SK-N-SH (cell line): ENCODE measurements at regions not wholly inside any gene's neighbourhood (a gene's known extent, or its start where the extent isn't known, plus 50 kb on each side); places are given as distances from the start of the nearest gene placed in this dataset.

ENCODE experiments used
- ELF1 ChIP-seq: IDR thresholded peaks from 2 replicates; pipeline ENCODE4 v1.4.0; 2012
- EP300 ChIP-seq, 2 experiments: IDR thresholded peaks; 2 replicates each; pipeline versions ENCODE4 v1.4.0 to v1.6.1; 2012; ENCODE audit warnings: borderline replicate concordance in 1 of 2, low read depth in 1 of 2, low read length in 1 of 2
- MAX ChIP-seq: IDR thresholded peaks from 2 replicates; pipeline ENCODE4 v1.4.0; 2012; ENCODE audit warnings: low read depth
- NFIC ChIP-seq: IDR thresholded peaks from 2 replicates; pipeline ENCODE4 v1.4.0; 2012; ENCODE audit warnings: borderline replicate concordance
- POLR2AphosphoS5 ChIP-seq: IDR thresholded peaks from 2 replicates; pipeline ENCODE4 v1.6.1; 2012; ENCODE audit warnings: low read depth, low read length
- RXRA ChIP-seq: IDR thresholded peaks from 2 replicates; pipeline ENCODE4 v1.4.0; 2012; ENCODE audit warnings: low read depth, mild to moderate bottlenecking, borderline replicate concordance
- SMC3 ChIP-seq: IDR thresholded peaks from 2 replicates; pipeline ENCODE4 v1.6.1; 2012; ENCODE audit warnings: low read depth, low read length, improper control_type of control experiment
- TCF12 ChIP-seq: IDR thresholded peaks from 2 replicates; pipeline ENCODE4 v1.4.0; 2012
- TF ChIP-seq, protein P1 (sequence below): fragments of 200-600 bp; sonication (generic); IDR thresholded peaks from 2 replicates; pipeline ENCODE4 v1.6.1; 2017; ENCODE audit warnings: antibody characterized with exemption, mild to moderate bottlenecking, moderate library complexity

- TF ChIP-seq EP300 (IDR thresholded peaks at IDR 0.05; ENCODE audit: borderline replicate concordance in 1 of 2, low read depth in 1 of 2, low read length in 1 of 2) (no peak), TCF12 (no peak), POLR2AphosphoS5 (no peak), NFIC (no peak), MAX (no peak), SMC3 (no peak), ELF1 (no peak), RXRA (no peak)
- TF ChIP-seq, protein P1, sequence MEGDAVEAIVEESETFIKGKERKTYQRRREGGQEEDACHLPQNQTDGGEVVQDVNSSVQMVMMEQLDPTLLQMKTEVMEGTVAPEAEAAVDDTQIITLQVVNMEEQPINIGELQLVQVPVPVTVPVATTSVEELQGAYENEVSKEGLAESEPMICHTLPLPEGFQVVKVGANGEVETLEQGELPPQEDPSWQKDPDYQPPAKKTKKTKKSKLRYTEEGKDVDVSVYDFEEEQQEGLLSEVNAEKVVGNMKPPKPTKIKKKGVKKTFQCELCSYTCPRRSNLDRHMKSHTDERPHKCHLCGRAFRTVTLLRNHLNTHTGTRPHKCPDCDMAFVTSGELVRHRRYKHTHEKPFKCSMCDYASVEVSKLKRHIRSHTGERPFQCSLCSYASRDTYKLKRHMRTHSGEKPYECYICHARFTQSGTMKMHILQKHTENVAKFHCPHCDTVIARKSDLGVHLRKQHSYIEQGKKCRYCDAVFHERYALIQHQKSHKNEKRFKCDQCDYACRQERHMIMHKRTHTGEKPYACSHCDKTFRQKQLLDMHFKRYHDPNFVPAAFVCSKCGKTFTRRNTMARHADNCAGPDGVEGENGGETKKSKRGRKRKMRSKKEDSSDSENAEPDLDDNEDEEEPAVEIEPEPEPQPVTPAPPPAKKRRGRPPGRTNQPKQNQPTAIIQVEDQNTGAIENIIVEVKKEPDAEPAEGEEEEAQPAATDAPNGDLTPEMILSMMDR: no peak
Measured at GRCh38 chr13:99909836-99910619, 61.5 kb downstream of the ZIC5 start.
